OCI-LY7 (cell line): ENCODE measurements at regions not wholly inside any gene's neighbourhood (a gene's known extent, or its start where the extent isn't known, plus 50 kb on each side); places are given as distances from the start of the nearest gene placed in this dataset.
"Not testable (repeated sequence)": the region's sequence is repeated elsewhere in the genome, so short reads cannot be mapped to it uniquely, and the experiment has no call there.

Experiments used
- BruUV-seq: library from RNA; stranded (reverse); fragments of 400-500 nt; replicated peaks from 2 replicates; lab custom pipeline; 2021; lab: Mats Ljungman, UMichigan
- CTCF ChIA-PET: fragments of 300-600 bp; sonication (Branson Sonifier 250); formaldehyde crosslinking; loops from one replicate; lab custom pipeline; 2022; ENCODE audit warnings: antibody characterized with exemption; ENCODE audit not compliant: unreplicated experiment; lab: Charles Lee
- POLR2A ChIA-PET: fragments of 300-600 bp; sonication (Branson Sonifier 250); formaldehyde crosslinking; loops from one replicate; lab custom pipeline; 2022; ENCODE audit warnings: antibody characterized with exemption; lab: Charles Lee
- DNase-seq: peaks from one replicate; pipeline ENCODE4 v3.0.0-alpha.2; 2015; ENCODE audit warnings: low spot score
- H2AFZ ChIP-seq: fragments of 200-600 bp; sonication (generic), shearing (Covaris generic); 2 replicates; pipeline ENCODE4 v1.6.1; 2014; ENCODE audit warnings: mild to moderate bottlenecking, antibody characterized with exemption, low read length, moderate library complexity
- H3K27ac ChIP-seq: fragments of 200-600 bp; sonication (generic); 2 replicates; pipeline ENCODE4 v1.5.1; 2014; ENCODE audit warnings: mixed run types, low read depth, mild to moderate bottlenecking, moderate library complexity, low read length, inconsistent platforms; ENCODE audit not compliant: poor library complexity, severe bottlenecking
- H3K36me3 ChIP-seq: fragments of 200-600 bp; sonication (generic); 2 replicates; pipeline ENCODE4 v1.6.1; 2014; ENCODE audit warnings: mild to moderate bottlenecking, antibody characterized with exemption, low read length, moderate library complexity, mixed read lengths; ENCODE audit not compliant: insufficient read depth
- H3K4me1 ChIP-seq: fragments of 200-600 bp; sonication (generic); 2 replicates; pipeline ENCODE4 v1.5.1; 2014; ENCODE audit warnings: mild to moderate bottlenecking, low read length; ENCODE audit not compliant: insufficient read depth, poor library complexity, severe bottlenecking
- H3K4me2 ChIP-seq: fragments of 200-600 bp; sonication (generic); 2 replicates; pipeline ENCODE4 v1.6.1; 2014; ENCODE audit warnings: mild to moderate bottlenecking, low read length
- H3K4me3 ChIP-seq: fragments of 200-600 bp; sonication (generic); 2 replicates; pipeline ENCODE4 v1.5.1; 2014; ENCODE audit warnings: mild to moderate bottlenecking, low read depth, low read length; ENCODE audit not compliant: poor library complexity, severe bottlenecking
- H3K79me2 ChIP-seq: fragments of 200-600 bp; sonication (generic); 2 replicates; pipeline ENCODE4 v1.6.1; 2016; ENCODE audit warnings: low read depth, mild to moderate bottlenecking, low read length, moderate library complexity, mixed read lengths; ENCODE audit not compliant: insufficient read depth
- H3K9me2 ChIP-seq: fragments of 200-600 bp; sonication (generic); 2 replicates; pipeline ENCODE4 v1.6.1; 2016; ENCODE audit warnings: mild to moderate bottlenecking, low read length, mixed read lengths; ENCODE audit not compliant: insufficient read depth
- H3K9me3 ChIP-seq: fragments of 200-600 bp; sonication (generic); 2 replicates; pipeline ENCODE4 v1.6.1; 2014; ENCODE audit warnings: mild to moderate bottlenecking, mixed run types, low read length, mixed read lengths
- H4K20me1 ChIP-seq: fragments of 200-600 bp; sonication (generic); 2 replicates; pipeline ENCODE4 v1.6.1; 2014; ENCODE audit warnings: mild to moderate bottlenecking, antibody characterized with exemption, low read length, moderate library complexity, mixed read lengths; ENCODE audit not compliant: insufficient read depth
- EZH2phosphoT487 ChIP-seq: fragments of 200-600 bp; sonication (generic); IDR thresholded peaks from 2 replicates; pipeline ENCODE4 v1.6.1; 2018; ENCODE audit warnings: low read depth, borderline replicate concordance, mild to moderate bottlenecking, mixed run types, antibody characterized with exemption, low read length, moderate library complexity, mixed read lengths
- intact Hi-C: fragments of 100-400 bp; cut with micrococcal nuclease; formaldehyde crosslinking; loops from one replicate; pipeline ENCODE4 v1.10.0; 2022; ENCODE audit not compliant: unreplicated experiment
- TF ChIP-seq, protein P1 (sequence below): fragments of 200-600 bp; sonication (generic); conservative IDR thresholded peaks from 2 replicates; pipeline ENCODE4 v1.5.1; 2014; ENCODE audit warnings: mild to moderate bottlenecking, antibody characterized with exemption, low read length, moderate library complexity, mixed read lengths

DNA sequence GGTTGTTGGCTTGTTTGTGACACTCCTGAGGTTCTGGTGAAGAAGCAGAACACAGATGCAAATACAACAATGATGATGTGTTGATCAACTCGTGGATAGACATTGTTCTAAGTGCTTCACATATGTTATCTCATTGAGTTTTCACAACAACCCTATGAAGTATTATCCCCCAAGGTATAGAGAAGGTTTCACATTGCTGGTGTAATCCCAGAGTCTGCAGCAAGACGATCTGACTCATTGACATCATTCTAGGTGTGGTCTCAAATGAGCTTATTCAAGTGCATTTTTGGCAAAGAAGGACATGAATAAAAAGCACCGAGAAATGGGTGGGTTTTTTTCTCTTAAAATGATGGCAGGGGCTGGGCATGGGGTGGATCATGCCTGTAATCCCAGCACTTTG is 64.1 kb upstream of the SCAF4 start:
- no peaks in the 10 kb centered on the region for H4K20me1 ChIP-seq
- H2AFZ ChIP-seq, result no peak overlapping the region
- TF ChIP-seq, protein P1, sequence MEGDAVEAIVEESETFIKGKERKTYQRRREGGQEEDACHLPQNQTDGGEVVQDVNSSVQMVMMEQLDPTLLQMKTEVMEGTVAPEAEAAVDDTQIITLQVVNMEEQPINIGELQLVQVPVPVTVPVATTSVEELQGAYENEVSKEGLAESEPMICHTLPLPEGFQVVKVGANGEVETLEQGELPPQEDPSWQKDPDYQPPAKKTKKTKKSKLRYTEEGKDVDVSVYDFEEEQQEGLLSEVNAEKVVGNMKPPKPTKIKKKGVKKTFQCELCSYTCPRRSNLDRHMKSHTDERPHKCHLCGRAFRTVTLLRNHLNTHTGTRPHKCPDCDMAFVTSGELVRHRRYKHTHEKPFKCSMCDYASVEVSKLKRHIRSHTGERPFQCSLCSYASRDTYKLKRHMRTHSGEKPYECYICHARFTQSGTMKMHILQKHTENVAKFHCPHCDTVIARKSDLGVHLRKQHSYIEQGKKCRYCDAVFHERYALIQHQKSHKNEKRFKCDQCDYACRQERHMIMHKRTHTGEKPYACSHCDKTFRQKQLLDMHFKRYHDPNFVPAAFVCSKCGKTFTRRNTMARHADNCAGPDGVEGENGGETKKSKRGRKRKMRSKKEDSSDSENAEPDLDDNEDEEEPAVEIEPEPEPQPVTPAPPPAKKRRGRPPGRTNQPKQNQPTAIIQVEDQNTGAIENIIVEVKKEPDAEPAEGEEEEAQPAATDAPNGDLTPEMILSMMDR, result no peak
- no peak for TF ChIP-seq EZH2phosphoT487
- no peaks in the 10 kb centered on the region for H3K79me2 ChIP-seq
- no peaks in the 10 kb centered on the region for H3K9me2 ChIP-seq
- no peak for DNase-seq
- H3K4me2 ChIP-seq, result no peak overlapping the region
- no peak overlapping the region for H3K27ac ChIP-seq
- no peak overlapping the region for H3K4me3 ChIP-seq
- H3K4me1 ChIP-seq, result no peaks in the 10 kb centered on the region
- intact Hi-C loops, result no loop called here
- no peaks in the 10 kb centered on the region for H3K36me3 ChIP-seq
- POLR2A ChIA-PET, result no interaction called here
- BruUV-seq, result no TSS peak
- H3K9me3 ChIP-seq, result no peaks in the 10 kb centered on the region
- CTCF ChIA-PET, result no interaction called here

DNA sequence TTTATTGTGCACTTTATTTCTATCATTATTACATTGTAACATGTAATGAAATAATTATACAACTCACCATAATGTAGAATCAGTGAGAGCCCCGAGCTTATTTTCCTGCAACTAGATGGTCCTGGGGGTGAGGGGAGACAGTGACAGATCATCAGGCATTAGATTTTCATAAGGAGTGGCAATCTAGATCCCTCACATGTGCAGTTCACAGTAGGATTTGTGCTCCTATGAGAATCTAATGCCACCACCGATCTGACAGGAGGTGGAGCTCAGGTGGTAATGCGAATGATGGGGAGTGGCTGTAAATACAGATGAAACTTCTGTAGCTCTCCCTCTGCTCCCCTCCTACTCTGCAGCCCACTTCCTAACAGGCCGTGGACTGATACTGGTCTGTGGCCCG is 58.5 kb upstream of the SCAF4 start:
- H2AFZ ChIP-seq, DNase-seq, H3K27ac ChIP-seq, BruUV-seq, H3K4me2 ChIP-seq, H3K9me2 ChIP-seq, H4K20me1 ChIP-seq, H3K4me3 ChIP-seq, H3K36me3 ChIP-seq, H3K9me3 ChIP-seq, intact Hi-C loops, H3K79me2 ChIP-seq: not testable (repeated sequence)
- peaks cover 22% of the 10 kb centered on the region for H3K4me1 ChIP-seq
- ChIA-PET POLR2A (interaction anchor here (1.1 to 4.0 kb wide), 2 partner anchors 13 to 18 kb away, joined by 3 to 19 read pairs; no protein-coding TSS in a partner anchor), CTCF (interaction anchor here (0.7 kb wide), 1 partner anchor 9 kb away, joined by 3 read pairs; no protein-coding TSS in a partner anchor)

DNA sequence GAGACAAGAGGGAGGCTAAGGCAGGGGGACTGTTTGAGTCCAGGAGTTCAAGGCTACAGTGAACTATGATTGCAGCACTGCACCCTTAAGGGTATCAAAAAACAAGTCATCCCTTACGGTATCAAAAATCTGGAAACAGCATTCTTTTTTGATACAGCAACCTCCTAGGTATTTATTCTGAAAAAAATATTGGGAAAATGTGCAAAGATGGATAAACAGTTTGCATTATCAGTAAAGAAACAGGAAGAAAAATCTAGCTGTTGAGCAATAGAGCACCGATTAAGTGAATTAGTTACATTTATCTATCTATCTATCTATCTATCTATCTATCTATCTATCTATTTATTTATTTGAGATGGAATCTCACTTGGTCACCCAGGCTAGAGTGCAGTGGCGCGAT is 56.7 kb upstream of the SCAF4 start:
- ChIA-PET CTCF (no interaction called here), POLR2A (interaction anchor here (0.6 to 4.0 kb wide), 4 partner anchors 8 to 87 kb away, joined by 3 to 19 read pairs (median 3); no protein-coding TSS in a partner anchor)
- no peaks in the 10 kb centered on the region for H3K9me2 ChIP-seq
- no peak overlapping the region for H3K4me2 ChIP-seq
- no TSS peak for BruUV-seq
- no peak for TF ChIP-seq EZH2phosphoT487
- TF ChIP-seq, protein P1, result no peak
- 0 out of 2 replicates have a peak, but pooled peaks cover 4% of the 10 kb centered on the region for H3K9me3 ChIP-seq
- no peaks in the 10 kb centered on the region for H4K20me1 ChIP-seq
- no peaks in the 10 kb centered on the region for H3K79me2 ChIP-seq
- peaks cover 22% of the 10 kb centered on the region for H3K4me1 ChIP-seq
- H2AFZ ChIP-seq, result no peak overlapping the region
- no peaks in the 10 kb centered on the region for H3K36me3 ChIP-seq
- intact Hi-C loops, result loop anchor here (5.0 to 10.0 kb wide), 2 partner anchors 489 to 816 kb away; partner anchors contain the start of gene MIS18A
- H3K4me3 ChIP-seq, result no peak overlapping the region
- no peak overlapping the region for H3K27ac ChIP-seq
- no peak for DNase-seq

DNA sequence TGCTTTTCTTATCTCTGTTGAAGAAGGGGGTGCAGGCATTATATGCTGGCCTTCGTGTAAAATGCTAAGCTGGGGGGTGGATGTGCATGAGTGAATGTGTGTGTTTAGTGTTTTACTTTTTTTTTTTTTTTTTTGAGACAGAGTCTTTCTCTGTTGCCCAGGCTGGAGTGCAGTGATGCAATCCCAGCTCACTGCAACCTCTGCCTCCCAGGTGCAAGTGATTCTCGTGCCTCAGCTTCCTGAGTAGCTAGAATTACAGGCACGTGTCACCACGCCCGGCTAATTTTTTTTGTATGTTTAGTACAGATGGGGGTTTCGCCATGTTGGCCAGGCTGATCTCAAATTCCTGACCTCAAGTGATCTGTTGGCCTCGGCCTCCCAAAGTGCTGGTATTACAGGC is 55.8 kb upstream of the SCAF4 start:
- H4K20me1 ChIP-seq, H2AFZ ChIP-seq, CTCF ChIA-PET, H3K4me3 ChIP-seq, H3K4me2 ChIP-seq, H3K9me2 ChIP-seq, H3K79me2 ChIP-seq, H3K9me3 ChIP-seq, H3K27ac ChIP-seq, BruUV-seq, H3K36me3 ChIP-seq: not testable (repeated sequence)
- H3K4me1 ChIP-seq, result peaks cover 22% of the 10 kb centered on the region
- intact Hi-C loops, result loop anchor here (1.0 to 10.0 kb wide), 3 partner anchors 87 to 817 kb away; partner anchors contain the start of gene MIS18A
- peak; percentile 65 for DNase-seq
- POLR2A ChIA-PET, result interaction anchor here (0.5 to 4.0 kb wide), 9 partner anchors 9 to 634 kb away, joined by 3 to 19 read pairs (median 3); partner anchors contain the start of gene MIS18A
